Endothelial cell of umbilical vein (primary cell): ENCODE measurements at regions not wholly inside any gene's neighbourhood (a gene's known extent, or its start where the extent isn't known, plus 50 kb on each side); places are given as distances from the start of the nearest gene placed in this dataset.

Source experiments
- BruUV-seq: library from RNA; stranded (reverse); fragments of 400-500 nt; replicated peaks from 2 replicates; lab custom pipeline; 2021; lab: Mats Ljungman, UMichigan
- CTCF ChIA-PET: fragments of 300-600, 350-600 bp; sonication (Branson Sonifier 250); formaldehyde crosslinking; loops from one replicate; lab custom pipeline; 2021; ENCODE audit warnings: antibody characterized with exemption, inconsistent platforms; lab: Charles Lee
- POLR2A ChIA-PET: fragments of 300-600, 350-600 bp; sonication (Branson Sonifier 250); formaldehyde crosslinking; loops from one replicate; lab custom pipeline; 2021; ENCODE audit warnings: antibody characterized with exemption, inconsistent platforms; lab: Charles Lee
- DNase-seq: peaks from one replicate; pipeline ENCODE4 v3.0.0-alpha.2; 2011; ENCODE audit warnings: low read depth, low spot score
- FAIRE-seq: peaks from 2 replicates; lab custom pipeline; 2011; peaks lifted over from hg19 to GRCh38; lab: Jason Lieb, UNC
- H2AFZ ChIP-seq: 2 replicates; pipeline ENCODE4 v1.6.0; 2012; ENCODE audit warnings: low read depth, low read length, control low read depth, inconsistent platforms
- H3K27ac ChIP-seq: 2 replicates; pipeline ENCODE4 v1.5.1; 2011; ENCODE audit warnings: low read depth, mild to moderate bottlenecking, control low read depth, low read length, moderate library complexity; ENCODE audit not compliant: insufficient read depth
- H3K27me3 ChIP-seq, 2 experiments: 2 replicates each; pipeline versions ENCODE4 v1.6.0 to v1.6.1; 2011; ENCODE audit warnings: low read length in 2 of 2, mixed read lengths in 1 of 2; ENCODE audit not compliant: control insufficient read depth in 2 of 2, insufficient read depth in 2 of 2
- H3K36me3 ChIP-seq, 2 experiments: 2 replicates in 1 of 2; 3 replicates in 1 of 2; pipeline ENCODE4 v1.5.1; 2011; ENCODE audit warnings: low read length in 2 of 2, mild to moderate bottlenecking in 1 of 2, moderate library complexity in 1 of 2; ENCODE audit not compliant: control insufficient read depth in 2 of 2, insufficient read depth in 2 of 2; ENCODE audit errors: extremely low read depth in 1 of 2
- H3K4me1 ChIP-seq: 3 replicates; pipeline ENCODE4 v1.5.1; 2011; ENCODE audit warnings: mild to moderate bottlenecking, low read length; ENCODE audit not compliant: control insufficient read depth, insufficient read depth; ENCODE audit errors: extremely low read depth
- H3K4me2 ChIP-seq: 2 replicates; pipeline ENCODE4 v1.6.1; 2011; ENCODE audit warnings: low read length, control low read depth, mixed read lengths; ENCODE audit not compliant: insufficient read depth
- H3K4me3 ChIP-seq, 3 experiments: fragments of 200-600 bp in 1 of 3; sonication (generic), shearing (Covaris generic) in 1 of 3; replicated peaks in 1 of 3; 2 replicates each; pipeline ENCODE4 v1.5.1; 2011 to 2016; ENCODE audit warnings: control low read depth in 3 of 3, low read length in 3 of 3, mild to moderate bottlenecking in 2 of 3, inconsistent platforms in 1 of 3, low read depth in 1 of 3, moderate library complexity in 1 of 3; ENCODE audit not compliant: insufficient read depth in 1 of 3
- H3K79me2 ChIP-seq: 2 replicates; pipeline ENCODE4 v1.6.0; 2012; ENCODE audit warnings: low read length, inconsistent platforms; ENCODE audit not compliant: control insufficient read depth, insufficient read depth
- H3K9ac ChIP-seq: replicated peaks from 2 replicates; pipeline ENCODE3; 2011; ENCODE audit warnings: low read length, control low read depth; ENCODE audit not compliant: insufficient read depth; ENCODE audit errors: extremely low read depth
- H3K9me1 ChIP-seq: replicated peaks from 3 replicates; pipeline ENCODE4 v1.6.0; 2011; ENCODE audit warnings: mild to moderate bottlenecking, low read length; ENCODE audit not compliant: control insufficient read depth, insufficient read depth; ENCODE audit errors: extremely low read depth
- H3K9me3 ChIP-seq: replicated peaks from 2 replicates; pipeline ENCODE4 v1.5.1; 2012; ENCODE audit warnings: low read length, inconsistent platforms; ENCODE audit not compliant: control insufficient read depth, insufficient read depth
- H4K20me1 ChIP-seq: replicated peaks from 2 replicates; pipeline ENCODE3; 2011; ENCODE audit warnings: mild to moderate bottlenecking, low read length; ENCODE audit not compliant: control insufficient read depth, insufficient read depth; ENCODE audit errors: extremely low read depth
- EZH2 ChIP-seq: IDR thresholded peaks from 2 replicates; pipeline ENCODE4 v1.6.1; 2012; ENCODE audit warnings: borderline replicate concordance, low read depth, mild to moderate bottlenecking, moderate library complexity, low read length, inconsistent platforms; ENCODE audit not compliant: severe bottlenecking
- FOS ChIP-seq: IDR thresholded peaks from 2 replicates; pipeline ENCODE4 v1.6.1; 2011; ENCODE audit warnings: mild to moderate bottlenecking, low read length, moderate library complexity, borderline replicate concordance; ENCODE audit not compliant: insufficient read depth
- GATA2 ChIP-seq: IDR thresholded peaks from 2 replicates; pipeline ENCODE4 v1.7.0; 2011; ENCODE audit warnings: low read depth, mild to moderate bottlenecking, moderate library complexity, mixed read lengths, low read length; ENCODE audit not compliant: insufficient read length, insufficient read depth
- JUN ChIP-seq: IDR thresholded peaks from 2 replicates; pipeline ENCODE4 v1.6.1; 2011; ENCODE audit warnings: borderline replicate concordance, low read depth; ENCODE audit not compliant: insufficient read length, insufficient read depth
- MYC ChIP-seq: IDR thresholded peaks from one replicate; pipeline ENCODE4 v1.6.1; 2011; ENCODE audit warnings: mild to moderate bottlenecking, low read depth, low read length
- POLR2A ChIP-seq: IDR thresholded peaks from 2 replicates; pipeline ENCODE4 v1.6.1; 2012; ENCODE audit warnings: low read depth, mild to moderate bottlenecking, control low read depth, low read length
- POLR2AphosphoS5 ChIP-seq: IDR thresholded peaks from 2 replicates; pipeline ENCODE4 v1.6.1; 2012; ENCODE audit warnings: low read depth, mild to moderate bottlenecking, control low read depth, low read length, moderate library complexity; ENCODE audit not compliant: insufficient read depth
- dilution Hi-C: fragments of 300-500 bp; cut with MboI; formaldehyde crosslinking; loops from one replicate; pipeline ENCODE4 v1.15.0; 2019; ENCODE audit warnings: low sequenced_read_pairs; ENCODE audit not compliant: extremely low pct_ligation_motif_present
- intact Hi-C: fragments of 100-400 bp; cut with micrococcal nuclease; formaldehyde crosslinking; loops from one replicate; pipeline ENCODE4 v1.10.0; 2022
- TF ChIP-seq, protein P1 (sequence below): IDR thresholded peaks from 2 replicates; pipeline ENCODE4 v1.6.1; 2011; ENCODE audit not compliant: insufficient read depth, insufficient read length
- TF ChIP-seq, protein P2 (sequence below), 2 donors: IDR thresholded peaks; 1 replicate in 1 of 2; 2 replicates in 1 of 2; pipeline ENCODE4 v1.5.1; 2011; ENCODE audit warnings: low read length in 2 of 2, mild to moderate bottlenecking in 2 of 2, moderate library complexity in 2 of 2, control low read depth in 1 of 2, inconsistent platforms in 1 of 2, low read depth in 1 of 2; ENCODE audit not compliant: insufficient read depth in 1 of 2; ENCODE audit errors: extremely low read depth in 1 of 2

DNA sequence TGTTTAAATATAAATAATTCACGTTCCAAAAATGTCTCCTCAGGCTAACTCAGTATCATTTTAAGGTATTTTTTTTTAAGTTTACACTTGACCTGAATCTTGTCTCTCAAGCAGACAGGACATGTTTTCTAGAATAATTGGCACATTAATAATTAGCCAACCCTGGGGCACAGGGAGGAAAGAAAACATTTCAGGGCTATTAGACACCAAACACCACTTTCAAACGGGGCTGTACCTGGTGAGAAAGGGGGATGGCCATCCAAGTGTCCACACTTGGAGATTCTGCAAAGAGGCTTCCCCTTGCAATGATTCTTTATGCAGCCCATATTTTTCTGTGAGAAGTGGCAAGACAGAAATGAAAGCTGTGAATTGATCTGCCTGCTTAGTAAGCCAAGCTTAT lies 560.8 kb downstream of the CD109 start:
- Histone ChIP-seq H3K79me2 (no peaks in the 10 kb centered on the region), H3K36me3 (no peaks in the 10 kb centered on the region), H3K9ac (no peak overlapping the region), H3K4me3 (no peak overlapping the region), H2AFZ (no peak overlapping the region), H3K4me2 (no peak overlapping the region), H3K27me3 (no peaks in the 10 kb centered on the region), H3K9me3 (no peaks in the 10 kb centered on the region), H3K27ac (no peak overlapping the region), H3K4me1 (no peaks in the 10 kb centered on the region), H3K9me1 (no peaks in the 10 kb centered on the region), H4K20me1 (no peaks in the 10 kb centered on the region)
- FAIRE-seq (no peak), DNase-seq (no peak)
- POLR2A ChIA-PET: no interaction called here
- BruUV-seq: no TSS peak
- CTCF ChIA-PET: interaction anchor here (0.7 to 1.3 kb wide), 3 partner anchors 10 to 952 kb away, joined by 3 read pairs; no protein-coding TSS in a partner anchor
- dilution Hi-C loops: no loop called here
- intact Hi-C loops: loop anchor here (10.0 kb wide), 1 partner anchor 308 kb away; no protein-coding TSS in a partner anchor
- TF ChIP-seq MYC: no peak
- TF ChIP-seq GATA2: no peak
- no peak for TF ChIP-seq POLR2A
- TF ChIP-seq, protein P1, sequence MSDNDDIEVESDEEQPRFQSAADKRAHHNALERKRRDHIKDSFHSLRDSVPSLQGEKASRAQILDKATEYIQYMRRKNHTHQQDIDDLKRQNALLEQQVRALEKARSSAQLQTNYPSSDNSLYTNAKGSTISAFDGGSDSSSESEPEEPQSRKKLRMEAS: no peak
- no peak for TF ChIP-seq EZH2
- TF ChIP-seq POLR2AphosphoS5: no peak
- no peak for TF ChIP-seq JUN
- TF ChIP-seq, protein P2, sequence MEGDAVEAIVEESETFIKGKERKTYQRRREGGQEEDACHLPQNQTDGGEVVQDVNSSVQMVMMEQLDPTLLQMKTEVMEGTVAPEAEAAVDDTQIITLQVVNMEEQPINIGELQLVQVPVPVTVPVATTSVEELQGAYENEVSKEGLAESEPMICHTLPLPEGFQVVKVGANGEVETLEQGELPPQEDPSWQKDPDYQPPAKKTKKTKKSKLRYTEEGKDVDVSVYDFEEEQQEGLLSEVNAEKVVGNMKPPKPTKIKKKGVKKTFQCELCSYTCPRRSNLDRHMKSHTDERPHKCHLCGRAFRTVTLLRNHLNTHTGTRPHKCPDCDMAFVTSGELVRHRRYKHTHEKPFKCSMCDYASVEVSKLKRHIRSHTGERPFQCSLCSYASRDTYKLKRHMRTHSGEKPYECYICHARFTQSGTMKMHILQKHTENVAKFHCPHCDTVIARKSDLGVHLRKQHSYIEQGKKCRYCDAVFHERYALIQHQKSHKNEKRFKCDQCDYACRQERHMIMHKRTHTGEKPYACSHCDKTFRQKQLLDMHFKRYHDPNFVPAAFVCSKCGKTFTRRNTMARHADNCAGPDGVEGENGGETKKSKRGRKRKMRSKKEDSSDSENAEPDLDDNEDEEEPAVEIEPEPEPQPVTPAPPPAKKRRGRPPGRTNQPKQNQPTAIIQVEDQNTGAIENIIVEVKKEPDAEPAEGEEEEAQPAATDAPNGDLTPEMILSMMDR (IDR thresholded peaks at IDR 0.05; ENCODE audit: extremely low read depth in 1 of 2, insufficient read depth in 1 of 2, low read depth in 1 of 2, low read length in 2 of 2): no peak
- TF ChIP-seq FOS: no peak
